OCI-LY7 (cell line): ENCODE measurements at regions not wholly inside any gene's neighbourhood (a gene's known extent, or its start where the extent isn't known, plus 50 kb on each side); places are given as distances from the start of the nearest gene placed in this dataset.

Source experiments
- CTCF ChIP-seq: fragments of 200-600 bp; sonication (generic); conservative IDR thresholded peaks from 2 replicates; pipeline ENCODE4 v1.5.1; 2014; ENCODE audit warnings: mild to moderate bottlenecking, antibody characterized with exemption, low read length, moderate library complexity, mixed read lengths
- EZH2phosphoT487 ChIP-seq: fragments of 200-600 bp; sonication (generic); IDR thresholded peaks from 2 replicates; pipeline ENCODE4 v1.6.1; 2018; ENCODE audit warnings: low read depth, borderline replicate concordance, mild to moderate bottlenecking, mixed run types, antibody characterized with exemption, low read length, moderate library complexity, mixed read lengths

DNA sequence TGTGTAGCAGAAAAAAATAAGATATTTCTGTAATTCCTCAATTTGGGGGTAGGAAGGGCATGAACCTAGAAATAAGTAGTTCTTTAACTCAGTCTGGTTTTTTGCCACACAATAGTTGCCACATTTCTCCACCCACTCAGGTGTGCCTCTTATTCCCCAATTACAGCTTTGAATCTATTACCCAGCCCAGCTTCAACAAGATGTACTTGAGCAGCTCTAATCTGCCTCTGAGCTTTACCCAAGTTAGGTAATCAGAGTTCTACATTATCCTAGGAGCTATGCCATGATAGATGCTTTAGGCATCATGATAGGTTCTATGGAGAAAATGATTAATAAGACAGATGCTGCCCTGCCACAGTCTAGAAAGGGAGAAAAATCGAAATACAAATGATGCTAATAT is 117.4 kb upstream of the GPRIN3 start:
- no peak for TF ChIP-seq CTCF
- no peak for TF ChIP-seq EZH2phosphoT487
